Mesothelial cell of epicardium (in vitro differentiated cells): ENCODE measurements at regions not wholly inside any gene's neighbourhood (a gene's known extent, or its start where the extent isn't known, plus 50 kb on each side); places are given as distances from the start of the nearest gene placed in this dataset.
A peak's percentile ranks its signal among the peaks of the same experiment; 100 is the strongest.

Experiments used
- DNase-seq, 2 experiments: peaks; one replicate each; pipeline ENCODE4 v3.0.0; 2021; ENCODE audit warnings: low spot score in 2 of 2; ENCODE audit not compliant: unreplicated experiment in 2 of 2
- H3K27ac Mint-ChIP-seq: 2 replicates; pipeline ENCODE4 v1.8.0; 2021; ENCODE audit warnings: mixed read lengths
- H3K27me3 Mint-ChIP-seq: 2 replicates; pipeline ENCODE4 v1.8.0; 2021; ENCODE audit warnings: low read depth, mixed read lengths
- H3K36me3 Mint-ChIP-seq: 2 replicates; pipeline ENCODE4 v1.8.0; 2021; ENCODE audit warnings: mixed read lengths
- H3K4me1 Mint-ChIP-seq: 2 replicates; pipeline ENCODE4 v1.8.0; 2021; ENCODE audit warnings: mixed read lengths
- H3K4me3 Mint-ChIP-seq: 2 replicates; pipeline ENCODE4 v1.8.0; 2021; ENCODE audit warnings: mild to moderate bottlenecking, moderate library complexity, mixed read lengths
- H3K9me3 Mint-ChIP-seq: 2 replicates; pipeline ENCODE4 v1.8.0; 2021; ENCODE audit warnings: mixed read lengths
- TF ChIP-seq, protein P1 (sequence below): fragments of 200-600 bp; sonication (generic); IDR thresholded peaks from one replicate; pipeline ENCODE4 v1.5.0; 2021; ENCODE audit warnings: antibody characterized with exemption; ENCODE audit not compliant: unreplicated experiment

- Mint-ChIP-seq H3K4me1 (peaks cover 35% of the 10 kb centered on the region), H3K27me3 (no peaks in the 10 kb centered on the region), H3K27ac (no peak overlapping the region), H3K4me3 (no peak overlapping the region), H3K9me3 (no peaks in the 10 kb centered on the region), H3K36me3 (no peaks in the 10 kb centered on the region)
- DNase-seq: no peak
- TF ChIP-seq, protein P1, sequence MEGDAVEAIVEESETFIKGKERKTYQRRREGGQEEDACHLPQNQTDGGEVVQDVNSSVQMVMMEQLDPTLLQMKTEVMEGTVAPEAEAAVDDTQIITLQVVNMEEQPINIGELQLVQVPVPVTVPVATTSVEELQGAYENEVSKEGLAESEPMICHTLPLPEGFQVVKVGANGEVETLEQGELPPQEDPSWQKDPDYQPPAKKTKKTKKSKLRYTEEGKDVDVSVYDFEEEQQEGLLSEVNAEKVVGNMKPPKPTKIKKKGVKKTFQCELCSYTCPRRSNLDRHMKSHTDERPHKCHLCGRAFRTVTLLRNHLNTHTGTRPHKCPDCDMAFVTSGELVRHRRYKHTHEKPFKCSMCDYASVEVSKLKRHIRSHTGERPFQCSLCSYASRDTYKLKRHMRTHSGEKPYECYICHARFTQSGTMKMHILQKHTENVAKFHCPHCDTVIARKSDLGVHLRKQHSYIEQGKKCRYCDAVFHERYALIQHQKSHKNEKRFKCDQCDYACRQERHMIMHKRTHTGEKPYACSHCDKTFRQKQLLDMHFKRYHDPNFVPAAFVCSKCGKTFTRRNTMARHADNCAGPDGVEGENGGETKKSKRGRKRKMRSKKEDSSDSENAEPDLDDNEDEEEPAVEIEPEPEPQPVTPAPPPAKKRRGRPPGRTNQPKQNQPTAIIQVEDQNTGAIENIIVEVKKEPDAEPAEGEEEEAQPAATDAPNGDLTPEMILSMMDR: no peak
Observed at GRCh38 chr18:34126121-34126520, 98.6 kb downstream of the NOL4 start.

DNA sequence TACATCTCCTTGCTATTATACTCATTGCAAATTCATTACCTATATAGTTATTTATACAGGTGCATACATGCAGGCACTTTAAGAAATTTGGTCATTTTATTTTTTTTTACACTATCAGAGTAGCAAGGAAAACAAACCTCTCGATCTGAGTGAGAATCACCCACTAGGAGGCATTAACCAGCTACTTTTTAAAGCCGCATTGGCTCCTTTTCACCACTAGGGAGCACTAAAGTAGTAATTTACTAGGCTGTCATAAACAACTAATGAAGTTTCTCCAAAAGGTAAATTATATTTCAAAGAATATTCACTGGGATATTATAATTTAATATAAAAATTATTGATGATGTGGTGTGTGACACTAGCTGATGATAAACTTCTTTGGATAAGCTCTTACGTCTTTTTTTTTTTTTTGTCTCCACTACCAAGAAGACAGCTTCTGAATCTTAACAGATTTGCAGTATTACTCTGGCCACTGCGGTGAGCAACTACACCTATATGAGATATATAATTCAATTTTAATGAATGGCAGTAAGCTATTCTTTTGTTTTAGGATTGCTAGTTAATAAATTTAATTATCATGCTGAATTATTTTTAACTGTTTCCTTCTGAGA, 101.9 kb downstream of the NOL4 start:
- Mint-ChIP-seq H3K4me3 (no peak overlapping the region), H3K36me3 (no peaks in the 10 kb centered on the region), H3K27ac (peak overlapping the region; percentile 85), H3K9me3 (no peaks in the 10 kb centered on the region), H3K27me3 (no peaks in the 10 kb centered on the region), H3K4me1 (peaks cover 43% of the 10 kb centered on the region)
- DNase-seq: no peak
- TF ChIP-seq, protein P1: peak; percentile 88

GRCh38 chr18:34121200-34121721, 103.5 kb downstream of the NOL4 start:
- no peak for DNase-seq
- TF ChIP-seq, protein P1: no peak
- Mint-ChIP-seq H3K36me3 (no peaks in the 10 kb centered on the region), H3K4me1 (peaks cover 37% of the 10 kb centered on the region), H3K27ac (peak overlapping the region; percentile 93), H3K4me3 (peak overlapping the region; percentile 29), H3K27me3 (no peaks in the 10 kb centered on the region), H3K9me3 (no peaks in the 10 kb centered on the region)

DNA sequence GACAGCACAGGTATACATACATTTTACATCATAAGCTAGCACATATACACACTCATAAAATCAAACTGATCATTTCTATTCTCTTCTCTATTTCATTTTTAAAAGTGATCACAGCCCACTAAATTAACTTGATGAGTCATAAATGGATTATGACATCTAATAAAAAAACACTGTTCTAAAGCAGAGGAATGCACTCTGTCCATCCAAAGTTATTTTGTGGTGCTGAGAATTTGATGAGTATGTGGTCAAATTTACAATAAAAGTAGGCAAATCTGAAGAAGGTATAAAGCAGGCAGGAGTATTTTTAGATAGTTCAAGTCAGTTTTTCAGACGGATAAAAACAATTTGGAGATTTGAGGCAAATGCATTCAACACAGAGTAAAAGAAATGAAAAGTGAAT, 104.4 kb downstream of the NOL4 start:
- Mint-ChIP-seq H3K36me3 (no peaks in the 10 kb centered on the region), H3K4me1 (peaks cover 36% of the 10 kb centered on the region), H3K9me3 (peaks cover 3% of the 10 kb centered on the region), H3K4me3 (no peak overlapping the region), H3K27me3 (no peaks in the 10 kb centered on the region), H3K27ac (peak overlapping the region; percentile 93)
- TF ChIP-seq, protein P1: no peak
- no peak for DNase-seq

- Mint-ChIP-seq H3K9me3 (peaks cover 3% of the 10 kb centered on the region), H3K27ac (no peak overlapping the region), H3K36me3 (no peaks in the 10 kb centered on the region), H3K27me3 (no peaks in the 10 kb centered on the region), H3K4me3 (no peak overlapping the region), H3K4me1 (peaks cover 34% of the 10 kb centered on the region)
- TF ChIP-seq, protein P1: no peak
- DNase-seq: no peak
Observed at GRCh38 chr18:34117319-34117718, 107.4 kb downstream of the NOL4 start.
